B cell (primary cell): ENCODE measurements at regions not wholly inside any gene's neighbourhood (a gene's known extent, or its start where the extent isn't known, plus 50 kb on each side); places are given as distances from the start of the nearest gene placed in this dataset.

Experiments used
- ATAC-seq: fragments of 200-7000 bp; cut with Tn5 transposase; one replicate; pipeline ENCODE4 v1.10.0; 2021; ENCODE audit warnings: low read depth, mild to moderate bottlenecking, moderate number of reproducible peaks, moderate library complexity
- CTCF ChIA-PET: fragments of 350-600 bp; sonication (Branson Sonifier 250); formaldehyde crosslinking; loops from one replicate; lab custom pipeline; 2021; ENCODE audit warnings: antibody characterized with exemption, inconsistent platforms; lab: Charles Lee
- POLR2A ChIA-PET: fragments of 350-600 bp; sonication (Branson Sonifier 250); formaldehyde crosslinking; loops from one replicate; lab custom pipeline; 2021; ENCODE audit warnings: antibody characterized with exemption; lab: Charles Lee
- DNase-seq: peaks from one replicate; pipeline ENCODE4 v3.0.0; 2013
- H2AFZ ChIP-seq: 2 replicates; pipeline ENCODE4 v1.6.1; 2012; ENCODE audit warnings: mild to moderate bottlenecking, low read depth, low read length; ENCODE audit not compliant: insufficient read depth, poor library complexity, severe bottlenecking
- H3K27ac ChIP-seq, 2 donors: 1 replicate in 1 of 2; 2 replicates in 1 of 2; pipeline ENCODE4 v1.5.1; 2012 to 2013; ENCODE audit warnings: low read length in 2 of 2, mild to moderate bottlenecking in 2 of 2, moderate library complexity in 1 of 2
- H3K27me3 ChIP-seq, 4 experiments: fragments of 200-600 bp in 1 of 4; sonication (generic) in 1 of 4; replicated peaks in 1 of 4; 1 replicate in 2 of 4; 2 replicates in 2 of 4; pipeline versions ENCODE4 v1.6.1 to v1.7.0; 2013 to 2016; ENCODE audit warnings: low read length in 3 of 4, mild to moderate bottlenecking in 2 of 4, mixed read lengths in 1 of 4, moderate library complexity in 1 of 4; ENCODE audit not compliant: insufficient read depth in 4 of 4, control insufficient read depth in 3 of 4; ENCODE audit errors: control extremely low read depth in 1 of 4
- H3K36me3 ChIP-seq, 2 experiments: replicated peaks in 1 of 2; 1 replicate in 1 of 2; 2 replicates in 1 of 2; pipeline versions ENCODE4 v1.6.1 to v1.7.1; 2013; ENCODE audit warnings: low read length in 1 of 2; ENCODE audit not compliant: insufficient read depth in 2 of 2, control insufficient read depth in 1 of 2; ENCODE audit errors: control extremely low read depth in 1 of 2, extremely low read depth in 1 of 2
- H3K4me1 ChIP-seq, 2 donors: fragments of 200-600 bp in 1 of 2; sonication (generic) in 1 of 2; 1 replicate in 1 of 2; 2 replicates in 1 of 2; pipeline versions ENCODE4 v1.5.1 to v1.6.1; 2013 to 2017; ENCODE audit warnings: low read length in 2 of 2; ENCODE audit not compliant: control insufficient read depth in 2 of 2, insufficient read depth in 2 of 2
- H3K4me2 ChIP-seq: replicated peaks from 2 replicates; pipeline ENCODE3; 2012; ENCODE audit warnings: mild to moderate bottlenecking, low read depth, low read length; ENCODE audit not compliant: poor library complexity, severe bottlenecking
- H3K4me3 ChIP-seq, 5 experiments: fragments of 200-600 bp in 1 of 5; sonication (generic) in 1 of 5; 1 replicate in 3 of 5; 2 replicates in 2 of 5; pipeline versions ENCODE4 v1.5.1 to v1.7.0; 2011 to 2016; ENCODE audit warnings: low read length in 4 of 5, mild to moderate bottlenecking in 4 of 5, low read depth in 2 of 5, control low read depth in 1 of 5, moderate library complexity in 1 of 5; ENCODE audit not compliant: insufficient read depth in 1 of 5; ENCODE audit errors: control extremely low read depth in 1 of 5, extremely low read depth in 1 of 5
- H3K79me2 ChIP-seq: fragments of 200-600 bp; sonication (generic); one replicate; pipeline ENCODE4 v1.6.0; 2016; ENCODE audit warnings: low read length; ENCODE audit not compliant: control insufficient read depth, insufficient read depth
- H3K9ac ChIP-seq: fragments of 200-600 bp; sonication (generic); 2 replicates; pipeline ENCODE4 v1.6.1; 2017; ENCODE audit warnings: mild to moderate bottlenecking, low read length, moderate library complexity
- H3K9me3 ChIP-seq, 3 donors: one replicate each; pipeline versions ENCODE4 v1.6.1 to v1.7.1; 2013; ENCODE audit warnings: low read length in 2 of 3; ENCODE audit not compliant: control insufficient read depth in 2 of 3, insufficient read depth in 1 of 3; ENCODE audit errors: control extremely low read depth in 1 of 3
- H4K20me1 ChIP-seq: 2 replicates; pipeline ENCODE4 v1.6.0; 2012; ENCODE audit warnings: mild to moderate bottlenecking, low read length; ENCODE audit not compliant: insufficient read depth, control insufficient read depth, poor library complexity, severe bottlenecking
- H3K27ac Mint-ChIP-seq: one replicate; pipeline ENCODE4 v1.8.0; 2021; ENCODE audit warnings: mixed read lengths
- H3K27me3 Mint-ChIP-seq: one replicate; pipeline ENCODE4 v1.8.0; 2021; ENCODE audit warnings: mixed read lengths
- H3K4me1 Mint-ChIP-seq: one replicate; pipeline ENCODE4 v1.8.0; 2021; ENCODE audit warnings: mixed read lengths
- H3K4me3 Mint-ChIP-seq: one replicate; pipeline ENCODE4 v1.8.0; 2021; ENCODE audit warnings: mixed read lengths
- H3K9me3 Mint-ChIP-seq: one replicate; pipeline ENCODE4 v1.8.0; 2022; ENCODE audit warnings: mixed read lengths; ENCODE audit not compliant: insufficient read depth
- EZH2 ChIP-seq: IDR thresholded peaks from 2 replicates; pipeline ENCODE4 v1.6.1; 2012; ENCODE audit warnings: borderline replicate concordance, low read depth, mild to moderate bottlenecking, moderate library complexity, low read length; ENCODE audit not compliant: insufficient read depth, poor library complexity, severe bottlenecking
- WGBS: methylation state at CpG from one replicate; pipeline ENCODE4 v1.1.5; 2013; ENCODE audit warnings: missing lambda C conversion rate; ENCODE audit not compliant: insufficient coverage; 5-methylcytosine and 5-hydroxymethylcytosine counted together
- intact Hi-C: fragments of 100-400 bp; cut with micrococcal nuclease; formaldehyde crosslinking; loops from one replicate; pipeline ENCODE4 v1.10.0; 2022
- TF ChIP-seq, protein P1 (sequence below): fragments of 200-600 bp; IDR thresholded peaks from one replicate; pipeline ENCODE4 v1.8.0; 2022; ENCODE audit warnings: antibody characterized with exemption, mild to moderate bottlenecking

GRCh38 chr2:61677942-61678341 is 139.8 kb upstream of the XPO1 start:
- H4K20me1 ChIP-seq = no peaks in the 10 kb centered on the region
- intact Hi-C loops = no loop called here
- H3K4me3 ChIP-seq = no peak overlapping the region
- Mint-ChIP-seq H3K4me3 (no peak overlapping the region), H3K4me1 (no peaks in the 10 kb centered on the region), H3K27me3 (peaks cover 14% of the 10 kb centered on the region), H3K27ac (no peak overlapping the region), H3K9me3 (peaks cover 13% of the 10 kb centered on the region)
- POLR2A ChIA-PET = no interaction called here
- peaks cover 0 to 27% (median 19%) of the 10 kb centered on the region in 3 donors for H3K9me3 ChIP-seq
- no peaks in the 10 kb centered on the region for H3K27me3 ChIP-seq
- no peaks in the 10 kb centered on the region for H3K36me3 ChIP-seq
- DNase-seq = no peak
- CTCF ChIA-PET = no interaction called here
- H3K79me2 ChIP-seq = no peaks in the 10 kb centered on the region
- H2AFZ ChIP-seq = no peak overlapping the region
- H3K4me1 ChIP-seq = no peaks in the 10 kb centered on the region
- H3K4me2 ChIP-seq = no peak overlapping the region
- TF ChIP-seq, protein P1, sequence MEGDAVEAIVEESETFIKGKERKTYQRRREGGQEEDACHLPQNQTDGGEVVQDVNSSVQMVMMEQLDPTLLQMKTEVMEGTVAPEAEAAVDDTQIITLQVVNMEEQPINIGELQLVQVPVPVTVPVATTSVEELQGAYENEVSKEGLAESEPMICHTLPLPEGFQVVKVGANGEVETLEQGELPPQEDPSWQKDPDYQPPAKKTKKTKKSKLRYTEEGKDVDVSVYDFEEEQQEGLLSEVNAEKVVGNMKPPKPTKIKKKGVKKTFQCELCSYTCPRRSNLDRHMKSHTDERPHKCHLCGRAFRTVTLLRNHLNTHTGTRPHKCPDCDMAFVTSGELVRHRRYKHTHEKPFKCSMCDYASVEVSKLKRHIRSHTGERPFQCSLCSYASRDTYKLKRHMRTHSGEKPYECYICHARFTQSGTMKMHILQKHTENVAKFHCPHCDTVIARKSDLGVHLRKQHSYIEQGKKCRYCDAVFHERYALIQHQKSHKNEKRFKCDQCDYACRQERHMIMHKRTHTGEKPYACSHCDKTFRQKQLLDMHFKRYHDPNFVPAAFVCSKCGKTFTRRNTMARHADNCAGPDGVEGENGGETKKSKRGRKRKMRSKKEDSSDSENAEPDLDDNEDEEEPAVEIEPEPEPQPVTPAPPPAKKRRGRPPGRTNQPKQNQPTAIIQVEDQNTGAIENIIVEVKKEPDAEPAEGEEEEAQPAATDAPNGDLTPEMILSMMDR = no peak
- no peak for TF ChIP-seq EZH2
- no peak overlapping the region for H3K9ac ChIP-seq
- no peak for ATAC-seq
- no peak overlapping the region for H3K27ac ChIP-seq

GRCh38 chr2:61677306-61677705 is 139.2 kb upstream of the XPO1 start:
- intact Hi-C loops = no loop called here
- H3K27me3 Mint-ChIP-seq = peaks cover 14% of the 10 kb centered on the region
- WGBS = no CpG with 5 or more reads among the region's 1 CpG
- H3K27ac Mint-ChIP-seq = no peak overlapping the region
- POLR2A ChIA-PET = no interaction called here
- DNase-seq (no peak), ATAC-seq (no peak)
- Histone ChIP-seq H3K4me2 (no peak overlapping the region), H3K4me3 (no peak overlapping the region), H3K79me2 (no peaks in the 10 kb centered on the region), H3K36me3 (no peaks in the 10 kb centered on the region), H2AFZ (no peak overlapping the region), H3K27me3 (no peaks in the 10 kb centered on the region), H4K20me1 (no peaks in the 10 kb centered on the region), H3K9ac (no peak overlapping the region), H3K4me1 (no peaks in the 10 kb centered on the region), H3K9me3 (peaks cover 0 to 27% (median 19%) of the 10 kb centered on the region in 3 donors), H3K27ac (no peak overlapping the region)
- CTCF ChIA-PET = no interaction called here
- H3K4me1 Mint-ChIP-seq = no peaks in the 10 kb centered on the region
- H3K4me3 Mint-ChIP-seq = no peak overlapping the region
- H3K9me3 Mint-ChIP-seq = peaks cover 13% of the 10 kb centered on the region
- no peak for TF ChIP-seq EZH2
- TF ChIP-seq, protein P1 = no peak
